Left ventricle myocardium inferior (tissue), 1 donor: ENCODE measurements at regions not wholly inside any gene's neighbourhood (a gene's known extent, or its start where the extent isn't known, plus 50 kb on each side); places are given as distances from the start of the nearest gene placed in this dataset.

ENCODE experiments used
- DNase-seq: peaks from one replicate; pipeline ENCODE4 v3.0.0-alpha.2; 2020
- H3K27ac ChIP-seq: fragments of 200-600 bp; replicated peaks from 2 replicates; pipeline ENCODE4 v1.8.0; 2021
- H3K27me3 ChIP-seq: fragments of 200-600 bp; 2 replicates; pipeline ENCODE4 v1.8.0; 2021; ENCODE audit warnings: low read depth
- H3K36me3 ChIP-seq: fragments of 200-600 bp; 2 replicates; pipeline ENCODE4 v1.8.0; 2021
- H3K4me1 ChIP-seq: fragments of 200-600 bp; 2 replicates; pipeline ENCODE4 v1.8.0; 2021
- H3K4me3 ChIP-seq: fragments of 200-600 bp; 2 replicates; pipeline ENCODE4 v1.8.0; 2021; ENCODE audit warnings: mild to moderate bottlenecking, moderate library complexity
- H3K9me3 ChIP-seq: fragments of 200-600 bp; replicated peaks from 2 replicates; pipeline ENCODE4 v1.8.0; 2021
- CTCF ChIP-seq: fragments of 200-600 bp; IDR thresholded peaks from 2 replicates; pipeline ENCODE4 v1.8.0; 2021; ENCODE audit warnings: antibody characterized with exemption, mild to moderate bottlenecking, borderline replicate concordance
- intact Hi-C: fragments of 100-400 bp; cut with micrococcal nuclease; formaldehyde crosslinking; loops from one replicate; pipeline ENCODE4 v1.11.0; 2022
- donor health status: DM: no; HTN: yes; CAD: no; lungs with severe emphysema.

GRCh38 chr12:16090974-16091373 is 179.8 kb downstream of the DERA start:
- peaks cover 3% of the 10 kb centered on the region for H3K9me3 ChIP-seq
- no peak for DNase-seq
- intact Hi-C loops: no loop called here
- no peak overlapping the region for H3K4me3 ChIP-seq
- no peaks in the 10 kb centered on the region for H3K36me3 ChIP-seq
- H3K4me1 ChIP-seq: peaks cover 10% of the 10 kb centered on the region
- TF ChIP-seq CTCF: no peak
- H3K27me3 ChIP-seq: no peaks in the 10 kb centered on the region
- H3K27ac ChIP-seq: no peak overlapping the region

GRCh38 chr12:16088421-16088820 is 177.3 kb downstream of the DERA start:
- no peak overlapping the region for H3K4me3 ChIP-seq
- DNase-seq: no peak
- intact Hi-C loops: no loop called here

More at GRCh38 chr12:16088421-16088820, 177.3 kb downstream of the DERA start:
- peaks cover 2% of the 10 kb centered on the region for H3K9me3 ChIP-seq
- TF ChIP-seq CTCF: no peak
- H3K4me1 ChIP-seq: no peaks in the 10 kb centered on the region
- H3K27ac ChIP-seq: no peak overlapping the region
- no peaks in the 10 kb centered on the region for H3K27me3 ChIP-seq
- no peaks in the 10 kb centered on the region for H3K36me3 ChIP-seq
